ENCODE measurements at regions not wholly inside any gene's neighbourhood (a gene's known extent, or its start where the extent isn't known, plus 50 kb on each side); places are given as distances from the start of the nearest gene placed in this dataset.

- DNase-seq = peak in 1 of 2 donors; percentile 26
- intact Hi-C loops (cut with DNase I; ENCODE audit: low total_unique reads) = no loop called here
- Histone ChIP-seq H3K9me3 (no peaks in the 10 kb centered on the region), H3K27ac (peak overlapping the region in 2 of 5 donors; percentile 1 to 3), H3K4me1 (peaks cover 0 to 17% (median 8%) of the 10 kb centered on the region in 4 donors), H3K27me3 (no peaks in the 10 kb centered on the region), H3K36me3 (no peaks in the 10 kb centered on the region), H3K4me3 (no peak overlapping the region)
- WGBS, 5 donors = 9 to 37% (median 26%) methylated on average over 3 of the region's 3 CpGs
- TF ChIP-seq POLR2A (IDR thresholded peaks at IDR 0.05) (no peak), POLR2AphosphoS5 (IDR thresholded peaks at IDR 0.05) (no peak), EP300 (IDR thresholded peaks at IDR 0.05) (no peak)
- TF ChIP-seq, protein P1, sequence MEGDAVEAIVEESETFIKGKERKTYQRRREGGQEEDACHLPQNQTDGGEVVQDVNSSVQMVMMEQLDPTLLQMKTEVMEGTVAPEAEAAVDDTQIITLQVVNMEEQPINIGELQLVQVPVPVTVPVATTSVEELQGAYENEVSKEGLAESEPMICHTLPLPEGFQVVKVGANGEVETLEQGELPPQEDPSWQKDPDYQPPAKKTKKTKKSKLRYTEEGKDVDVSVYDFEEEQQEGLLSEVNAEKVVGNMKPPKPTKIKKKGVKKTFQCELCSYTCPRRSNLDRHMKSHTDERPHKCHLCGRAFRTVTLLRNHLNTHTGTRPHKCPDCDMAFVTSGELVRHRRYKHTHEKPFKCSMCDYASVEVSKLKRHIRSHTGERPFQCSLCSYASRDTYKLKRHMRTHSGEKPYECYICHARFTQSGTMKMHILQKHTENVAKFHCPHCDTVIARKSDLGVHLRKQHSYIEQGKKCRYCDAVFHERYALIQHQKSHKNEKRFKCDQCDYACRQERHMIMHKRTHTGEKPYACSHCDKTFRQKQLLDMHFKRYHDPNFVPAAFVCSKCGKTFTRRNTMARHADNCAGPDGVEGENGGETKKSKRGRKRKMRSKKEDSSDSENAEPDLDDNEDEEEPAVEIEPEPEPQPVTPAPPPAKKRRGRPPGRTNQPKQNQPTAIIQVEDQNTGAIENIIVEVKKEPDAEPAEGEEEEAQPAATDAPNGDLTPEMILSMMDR (IDR thresholded peaks at IDR 0.05) = no peak
Observed at GRCh38 chr5:58245476-58245840, 214.4 kb downstream of the PLK2 start.

GRCh38 chr5:58244819-58245475 lies 214.9 kb downstream of the PLK2 start:
- peaks cover 0 to 17% (median 8%) of the 10 kb centered on the region in 4 donors for H3K4me1 ChIP-seq
- intact Hi-C loops (cut with DNase I; ENCODE audit: low total_unique reads) = no loop called here
- H3K4me3 ChIP-seq = no peak overlapping the region
- 59 to 73% (median 68%) methylated on average over 8 of the region's 8 CpGs for WGBS, 5 donors
- no peak for DNase-seq
- H3K27me3 ChIP-seq = no peaks in the 10 kb centered on the region
- no peaks in the 10 kb centered on the region for H3K9me3 ChIP-seq
- peak overlapping the region in 2 of 5 donors; percentile 1 to 3 for H3K27ac ChIP-seq
- TF ChIP-seq, protein P1 (IDR thresholded peaks at IDR 0.05) = no peak
- TF ChIP-seq POLR2AphosphoS5 (IDR thresholded peaks at IDR 0.05) (no peak), POLR2A (IDR thresholded peaks at IDR 0.05) (no peak), EP300 (IDR thresholded peaks at IDR 0.05) (no peak)
- H3K36me3 ChIP-seq = no peaks in the 10 kb centered on the region

GRCh38 chr5:58241389-58241788 lies 218.5 kb downstream of the PLK2 start:
- Histone ChIP-seq H3K9me3 (no peaks in the 10 kb centered on the region), H3K36me3 (no peaks in the 10 kb centered on the region), H3K27me3 (no peaks in the 10 kb centered on the region), H3K4me3 (no peak overlapping the region), H3K4me1 (peaks cover 0 to 20% (median 6%) of the 10 kb centered on the region in 4 donors), H3K27ac (peak overlapping the region in 1 of 5 donors; percentile 15)
- intact Hi-C loops (cut with DNase I; ENCODE audit: low total_unique reads) = no loop called here
- TF ChIP-seq, protein P1 (IDR thresholded peaks at IDR 0.05) = no peak
- TF ChIP-seq POLR2A (IDR thresholded peaks at IDR 0.05) (no peak), POLR2AphosphoS5 (IDR thresholded peaks at IDR 0.05) (peak in 2 of 3 donors; percentile 16 to 44), EP300 (IDR thresholded peaks at IDR 0.05) (no peak)
- peak in 1 of 2 donors; percentile 56 for DNase-seq
- 47 to 62% (median 56%) methylated on average over 3 of the region's 3 CpGs for WGBS, 5 donors

DNA sequence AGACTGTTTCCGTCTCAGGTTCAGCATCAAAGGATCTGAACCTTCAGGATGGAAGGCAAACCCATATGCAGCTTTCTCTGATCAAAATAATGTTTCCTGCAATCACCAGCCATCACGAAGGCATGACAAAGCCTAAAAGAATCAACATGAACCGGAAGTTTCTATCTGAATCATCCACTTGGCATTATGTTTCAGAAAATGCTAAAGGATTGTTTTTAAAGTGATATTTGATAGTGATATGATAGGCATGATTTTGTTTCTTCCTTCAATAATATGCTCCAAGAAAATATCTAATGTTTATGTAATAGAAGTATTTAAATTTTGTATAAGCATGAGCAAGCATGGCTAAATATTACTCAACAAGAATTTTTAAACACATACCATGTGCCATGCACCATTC lies 219.6 kb downstream of the PLK2 start:
- 65 to 85% (median 79%) methylated on average over 3 of the region's 3 CpGs for WGBS, 5 donors

More for the DNA sequence above, 219.6 kb downstream of the PLK2 start:
- Histone ChIP-seq H3K4me3 (no peak overlapping the region), H3K27ac (no peak overlapping the region), H3K36me3 (no peaks in the 10 kb centered on the region), H3K27me3 (no peaks in the 10 kb centered on the region), H3K9me3 (no peaks in the 10 kb centered on the region), H3K4me1 (peaks cover 0 to 22% (median 1%) of the 10 kb centered on the region in 4 donors)
- no peak for TF ChIP-seq POLR2AphosphoS5 (IDR thresholded peaks at IDR 0.05)
- TF ChIP-seq EP300 (IDR thresholded peaks at IDR 0.05) = no peak
- no peak for TF ChIP-seq POLR2A (IDR thresholded peaks at IDR 0.05)
- TF ChIP-seq, protein P1 (IDR thresholded peaks at IDR 0.05) = no peak
- DNase-seq = no peak
- intact Hi-C loops (cut with DNase I; ENCODE audit: low total_unique reads) = no loop called here

Data from stomach (tissue), 8 donors.